HG02943 (cell line): ENCODE measurements at regions not wholly inside any gene's neighbourhood (a gene's known extent, or its start where the extent isn't known, plus 50 kb on each side); places are given as distances from the start of the nearest gene placed in this dataset.

ENCODE experiments used
- ATAC-seq: cut with Tn5 transposase; IDR thresholded peaks from one replicate; pipeline ENCODE4 v1.9.1; 2021; ENCODE audit warnings: mild to moderate bottlenecking, low read depth, moderate library complexity; ENCODE audit not compliant: unreplicated experiment

- no peak for ATAC-seq
Observed at GRCh38 chr13:58032676-58033460, 401.3 kb downstream of the PCDH17 start.

- ATAC-seq: no peak
Observed at GRCh38 chr13:58043971-58044370, 412.4 kb downstream of the PCDH17 start.

GRCh38 chr13:58048670-58049069 lies 417.1 kb downstream of the PCDH17 start:
- no peak for ATAC-seq

- no peak for ATAC-seq
Observed at GRCh38 chr13:58051396-58051795, 419.9 kb downstream of the PCDH17 start.

- no peak for ATAC-seq
Observed at GRCh38 chr13:58051807-58052375, 420.3 kb downstream of the PCDH17 start.

- ATAC-seq: no peak
Observed at GRCh38 chr13:58056426-58056825, 424.9 kb downstream of the PCDH17 start.

- ATAC-seq: no peak
Observed at GRCh38 chr13:58059624-58060023, 428.1 kb downstream of the PCDH17 start.

GRCh38 chr13:58080806-58081205 lies 449.3 kb downstream of the PCDH17 start:
- no peak for ATAC-seq

- no peak for ATAC-seq
Observed at GRCh38 chr13:58081301-58081820, 449.8 kb downstream of the PCDH17 start.

- no peak for ATAC-seq
Observed at GRCh38 chr13:58083064-58083463, 451.5 kb downstream of the PCDH17 start.

GRCh38 chr13:58085274-58085673 lies 453.7 kb downstream of the PCDH17 start:
- ATAC-seq: no peak

- ATAC-seq: no peak
Observed at GRCh38 chr13:58085819-58086218, 454.3 kb downstream of the PCDH17 start.

- ATAC-seq: no peak
Observed at GRCh38 chr13:58087566-58087965, 456.0 kb downstream of the PCDH17 start.

GRCh38 chr13:58093394-58093793 lies 461.9 kb downstream of the PCDH17 start:
- ATAC-seq: no peak

- no peak for ATAC-seq
Observed at GRCh38 chr13:58097831-58098230, 466.3 kb downstream of the PCDH17 start.

- ATAC-seq: no peak
Observed at GRCh38 chr13:58119351-58119750, 487.8 kb downstream of the PCDH17 start.

- no peak for ATAC-seq
Observed at GRCh38 chr13:58119804-58120203, 488.3 kb downstream of the PCDH17 start.

- no peak for ATAC-seq
Observed at GRCh38 chr13:58126496-58126895, 495.0 kb downstream of the PCDH17 start.

- no peak for ATAC-seq
Observed at GRCh38 chr13:58134012-58134411, 502.5 kb downstream of the PCDH17 start.

GRCh38 chr13:58134525-58134924 lies 503.0 kb downstream of the PCDH17 start:
- no peak for ATAC-seq

- no peak for ATAC-seq
Observed at GRCh38 chr13:58142952-58143351, 511.4 kb downstream of the PCDH17 start.

- ATAC-seq: no peak
Observed at GRCh38 chr13:58144616-58145015, 513.1 kb downstream of the PCDH17 start.
